CD4-positive, alpha-beta memory T cell (primary cell): ENCODE measurements at regions not wholly inside any gene's neighbourhood (a gene's known extent, or its start where the extent isn't known, plus 50 kb on each side); places are given as distances from the start of the nearest gene placed in this dataset.

ENCODE experiments used
- CTCF ChIA-PET: fragments of 350-600 bp; sonication (Branson Sonifier 250); formaldehyde crosslinking; loops from one replicate; lab custom pipeline; 2021; ENCODE audit warnings: inconsistent platforms; ENCODE audit not compliant: partially characterized antibody; lab: Charles Lee
- POLR2A ChIA-PET: fragments of 350-600 bp; sonication (Branson Sonifier 250); formaldehyde crosslinking; loops from one replicate; lab custom pipeline; 2021; ENCODE audit not compliant: partially characterized antibody; lab: Charles Lee
- DNase-seq, 5 donors: peaks; one replicate each; pipeline versions ENCODE4 v3.0.0 to v3.0.0-alpha.2; 2020 to 2022; ENCODE audit warnings: mixed read lengths in 1 of 5
- H3K27ac ChIP-seq: one replicate; pipeline ENCODE4 v1.7.0; 2013; ENCODE audit warnings: low read depth, low read length
- H3K27me3 ChIP-seq: 2 replicates; pipeline ENCODE4 v1.7.0; 2013; ENCODE audit warnings: mild to moderate bottlenecking, low read length, moderate library complexity; ENCODE audit not compliant: insufficient read depth
- H3K36me3 ChIP-seq: 2 replicates; pipeline ENCODE4 v1.7.0; 2013; ENCODE audit warnings: mild to moderate bottlenecking, low read length, moderate library complexity; ENCODE audit not compliant: insufficient read depth
- H3K4me1 ChIP-seq: 2 replicates; pipeline ENCODE4 v1.7.0; 2013; ENCODE audit warnings: mild to moderate bottlenecking, low read length, moderate library complexity; ENCODE audit not compliant: insufficient read depth
- H3K4me3 ChIP-seq, 2 donors: one replicate each; pipeline ENCODE4 v1.7.0; 2013; ENCODE audit warnings: low read length in 2 of 2, mild to moderate bottlenecking in 1 of 2
- H3K9me3 ChIP-seq, 2 donors: one replicate each; pipeline ENCODE4 v1.7.0; 2013; ENCODE audit warnings: low read length in 2 of 2, control low read depth in 1 of 2; ENCODE audit not compliant: control insufficient read depth in 1 of 2
- H3K27ac Mint-ChIP-seq, 7 donors: one replicate each; pipeline ENCODE4 v1.8.0; 2020 to 2021; ENCODE audit warnings: mixed read lengths in 7 of 7, mild to moderate bottlenecking in 6 of 7, inconsistent platforms in 3 of 7, moderate library complexity in 3 of 7
- H3K27me3 Mint-ChIP-seq, 2 donors: one replicate each; pipeline ENCODE4 v1.8.0; 2020 to 2021; ENCODE audit warnings: mixed read lengths in 2 of 2
- H3K36me3 Mint-ChIP-seq, 2 donors: one replicate each; pipeline ENCODE4 v1.8.0; 2020 to 2021; ENCODE audit warnings: mixed read lengths in 2 of 2, inconsistent platforms in 1 of 2, mild to moderate bottlenecking in 1 of 2
- H3K4me1 Mint-ChIP-seq, 4 donors: one replicate each; pipeline ENCODE4 v1.8.0; 2020 to 2021; ENCODE audit warnings: mixed read lengths in 4 of 4, mild to moderate bottlenecking in 1 of 4
- H3K4me3 Mint-ChIP-seq, 8 donors: one replicate each; pipeline ENCODE4 v1.8.0; 2020 to 2021; ENCODE audit warnings: mixed read lengths in 8 of 8, mild to moderate bottlenecking in 7 of 8, moderate library complexity in 6 of 8, inconsistent platforms in 3 of 8
- H3K9me3 Mint-ChIP-seq, 8 donors: one replicate each; pipeline ENCODE4 v1.8.0; 2020 to 2021; ENCODE audit warnings: mixed read lengths in 8 of 8, mild to moderate bottlenecking in 5 of 8, inconsistent platforms in 3 of 8, moderate library complexity in 1 of 8
- intact Hi-C: fragments of 100-400 bp; cut with micrococcal nuclease; formaldehyde crosslinking; loops from one replicate; pipeline ENCODE4 v1.15.1; 2023

DNA sequence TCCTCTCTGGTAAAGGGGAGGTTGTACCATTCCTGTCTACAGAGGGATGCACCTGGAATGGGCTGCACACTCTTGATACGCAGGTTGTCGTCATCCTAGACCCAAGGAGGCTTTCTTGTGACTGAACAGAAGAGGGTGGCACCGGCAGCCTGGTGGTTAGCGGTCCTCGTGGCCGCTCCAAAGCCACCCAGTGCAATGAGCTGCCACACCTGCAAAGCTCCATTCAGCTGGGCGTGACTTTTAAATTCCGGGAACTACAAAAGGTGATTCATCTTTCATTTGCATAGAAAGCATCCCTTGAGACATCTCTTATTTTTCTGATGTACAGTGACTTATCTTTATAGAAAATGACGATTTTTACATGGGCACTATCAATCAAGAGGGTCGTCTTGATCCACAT is 286.1 kb upstream of the IRX1 start:
- Histone ChIP-seq H3K4me3 (no peak overlapping the region), H3K36me3 (no peaks in the 10 kb centered on the region), H3K9me3 (no peaks in the 10 kb centered on the region), H3K27ac (no peak overlapping the region), H3K27me3 (no peaks in the 10 kb centered on the region), H3K4me1 (no peaks in the 10 kb centered on the region)
- DNase-seq: no peak
- intact Hi-C loops: no loop called here
- ChIA-PET CTCF (no interaction called here), POLR2A (no interaction called here)
- H3K27ac Mint-ChIP-seq: no peak overlapping the region
- no peaks in the 10 kb centered on the region for H3K36me3 Mint-ChIP-seq
- H3K9me3 Mint-ChIP-seq: peaks cover 0 to 15% (median 5%) of the 10 kb centered on the region in 8 donors
- H3K27me3 Mint-ChIP-seq: no peaks in the 10 kb centered on the region
- H3K4me3 Mint-ChIP-seq: no peak overlapping the region
- peaks cover 0 to 4% (median 0%) of the 10 kb centered on the region in 4 donors for H3K4me1 Mint-ChIP-seq

DNA sequence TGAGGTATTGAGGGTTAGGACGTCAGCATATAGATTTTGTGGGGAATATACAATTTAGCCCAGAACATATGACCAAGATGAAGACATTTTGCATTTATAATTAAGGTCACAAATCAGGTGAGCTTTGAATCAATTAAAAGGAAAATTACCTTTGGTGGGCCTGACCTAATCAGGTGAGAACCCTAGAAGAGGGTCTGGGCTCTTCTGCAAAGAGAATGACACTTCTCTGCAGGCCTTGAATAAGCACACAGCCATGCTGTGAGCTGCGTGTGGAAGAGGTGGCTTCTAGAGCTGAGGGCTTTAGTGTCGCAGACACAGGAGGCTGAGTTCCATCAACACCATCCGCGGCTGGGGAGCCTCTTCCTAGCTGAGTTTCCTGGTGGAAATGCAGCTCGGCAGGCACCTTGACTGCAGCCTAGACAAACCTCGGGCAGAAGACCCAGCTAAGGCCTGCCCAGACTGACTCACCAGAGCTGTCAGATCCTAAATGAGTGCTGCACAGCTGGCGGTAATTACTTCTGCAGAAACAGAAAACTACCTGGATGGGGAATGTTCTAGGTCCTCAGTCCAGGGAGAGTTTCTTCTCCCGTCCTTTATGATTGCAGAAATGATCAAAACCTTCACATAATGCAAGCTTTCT is 287.5 kb upstream of the IRX1 start:
- POLR2A ChIA-PET: no interaction called here
- Mint-ChIP-seq H3K4me3 (no peak overlapping the region), H3K9me3 (peaks cover 0 to 10% (median 4%) of the 10 kb centered on the region in 8 donors), H3K27me3 (no peaks in the 10 kb centered on the region), H3K36me3 (no peaks in the 10 kb centered on the region), H3K27ac (no peak overlapping the region), H3K4me1 (peaks cover 0 to 4% (median 0%) of the 10 kb centered on the region in 4 donors)
- no peak overlapping the region for H3K4me3 ChIP-seq
- CTCF ChIA-PET: no interaction called here
- no peak for DNase-seq
- H3K27me3 ChIP-seq: no peaks in the 10 kb centered on the region
- H3K4me1 ChIP-seq: no peaks in the 10 kb centered on the region
- H3K36me3 ChIP-seq: no peaks in the 10 kb centered on the region
- no peak overlapping the region for H3K27ac ChIP-seq
- no peaks in the 10 kb centered on the region for H3K9me3 ChIP-seq
- intact Hi-C loops: no loop called here

DNA sequence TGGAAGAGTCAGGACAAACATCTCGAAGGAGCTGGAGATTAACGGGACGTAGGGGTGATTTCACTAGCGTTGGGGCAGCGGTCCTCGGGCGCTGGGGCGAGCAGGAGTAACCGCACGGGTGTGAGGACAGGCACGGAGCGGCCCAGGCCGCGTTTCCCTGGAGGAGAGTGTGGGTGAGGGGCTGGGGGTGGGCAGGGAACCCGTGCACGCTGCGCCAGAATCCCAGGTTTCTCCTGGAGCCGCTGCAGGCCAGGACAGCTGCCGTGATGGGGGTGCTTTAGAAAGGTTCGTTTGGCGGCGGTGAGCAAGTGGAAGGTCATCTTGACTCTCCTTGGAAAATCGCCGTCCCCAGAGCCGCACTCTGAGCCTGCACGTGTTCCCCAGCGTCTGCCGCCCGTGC is 290.2 kb upstream of the IRX1 start:
- no peak overlapping the region for H3K27ac ChIP-seq
- no peaks in the 10 kb centered on the region for H3K9me3 ChIP-seq
- DNase-seq: no peak
- Mint-ChIP-seq H3K4me3 (no peak overlapping the region), H3K27ac (no peak overlapping the region), H3K4me1 (peaks cover 0 to 4% (median 0%) of the 10 kb centered on the region in 4 donors), H3K36me3 (no peaks in the 10 kb centered on the region), H3K27me3 (no peaks in the 10 kb centered on the region), H3K9me3 (peaks cover 0 to 6% (median 3%) of the 10 kb centered on the region in 8 donors)
- ChIA-PET POLR2A (no interaction called here), CTCF (no interaction called here)
- H3K4me3 ChIP-seq: no peak overlapping the region
- intact Hi-C loops: no loop called here
- no peaks in the 10 kb centered on the region for H3K27me3 ChIP-seq
- no peaks in the 10 kb centered on the region for H3K4me1 ChIP-seq
- no peaks in the 10 kb centered on the region for H3K36me3 ChIP-seq

DNA sequence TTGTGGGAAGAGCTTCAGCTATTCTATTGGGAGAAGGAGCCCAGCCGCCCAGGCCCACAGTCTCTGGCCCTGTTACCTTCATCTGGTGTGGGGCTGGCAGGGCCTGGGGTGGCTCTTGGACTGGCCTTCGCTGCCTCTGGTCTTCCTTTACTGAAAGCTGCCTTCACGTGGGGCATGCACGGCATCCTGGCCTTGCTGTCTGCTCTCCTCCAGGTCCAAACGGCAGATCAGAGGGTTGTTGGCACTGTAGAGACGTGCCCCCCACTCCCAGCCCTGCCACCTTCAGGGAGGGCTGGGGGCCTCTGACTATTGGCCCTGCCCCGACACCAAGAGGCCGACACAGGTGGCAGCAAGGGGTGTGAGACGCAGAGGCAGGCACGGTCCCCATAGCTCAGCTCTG is 291.3 kb upstream of the IRX1 start:
- H3K9me3 Mint-ChIP-seq: peaks cover 0 to 5% (median 2%) of the 10 kb centered on the region in 8 donors
- ChIA-PET POLR2A (no interaction called here), CTCF (no interaction called here)
- H3K27me3 ChIP-seq: no peaks in the 10 kb centered on the region
- H3K9me3 ChIP-seq: no peaks in the 10 kb centered on the region
- no peaks in the 10 kb centered on the region for H3K4me1 ChIP-seq
- no peak overlapping the region for H3K27ac ChIP-seq
- no peaks in the 10 kb centered on the region for H3K27me3 Mint-ChIP-seq
- intact Hi-C loops: no loop called here
- H3K36me3 ChIP-seq: no peaks in the 10 kb centered on the region
- H3K4me3 ChIP-seq: no peak overlapping the region
- no peak overlapping the region for H3K27ac Mint-ChIP-seq
- no peak for DNase-seq
- no peak overlapping the region for H3K4me3 Mint-ChIP-seq
- H3K4me1 Mint-ChIP-seq: peaks cover 0 to 4% (median 0%) of the 10 kb centered on the region in 4 donors
- no peaks in the 10 kb centered on the region for H3K36me3 Mint-ChIP-seq

DNA sequence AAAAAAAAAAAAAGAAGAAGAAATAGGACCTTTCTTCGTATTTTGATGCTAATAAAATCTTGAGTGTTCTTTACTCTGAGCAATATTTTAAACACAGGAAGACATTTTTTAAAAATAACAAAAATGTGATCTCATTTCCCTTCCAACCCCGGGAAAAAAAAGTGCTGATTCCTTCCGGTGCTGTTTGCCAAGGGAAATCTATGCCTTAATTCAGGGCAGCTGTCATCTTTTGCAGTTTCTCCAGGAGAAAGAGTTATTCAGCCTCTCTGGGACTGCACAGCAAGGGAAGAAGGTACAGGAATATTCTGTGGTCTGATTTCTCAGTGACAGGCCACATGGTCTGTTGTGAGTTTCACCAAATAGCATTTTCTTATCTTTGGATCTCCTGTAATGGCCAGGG is 291.9 kb upstream of the IRX1 start:
- Histone ChIP-seq H3K4me1 (no peaks in the 10 kb centered on the region), H3K9me3 (no peaks in the 10 kb centered on the region), H3K4me3 (no peak overlapping the region), H3K27ac (no peak overlapping the region), H3K36me3 (no peaks in the 10 kb centered on the region), H3K27me3 (no peaks in the 10 kb centered on the region)
- CTCF ChIA-PET: no interaction called here
- H3K4me3 Mint-ChIP-seq: no peak overlapping the region
- H3K9me3 Mint-ChIP-seq: peaks cover 0 to 7% (median 2%) of the 10 kb centered on the region in 8 donors
- intact Hi-C loops: no loop called here
- H3K36me3 Mint-ChIP-seq: no peaks in the 10 kb centered on the region
- no peak overlapping the region for H3K27ac Mint-ChIP-seq
- DNase-seq: no peak
- H3K27me3 Mint-ChIP-seq: no peaks in the 10 kb centered on the region
- peaks cover 0 to 4% (median 0%) of the 10 kb centered on the region in 4 donors for H3K4me1 Mint-ChIP-seq
- POLR2A ChIA-PET: no interaction called here

DNA sequence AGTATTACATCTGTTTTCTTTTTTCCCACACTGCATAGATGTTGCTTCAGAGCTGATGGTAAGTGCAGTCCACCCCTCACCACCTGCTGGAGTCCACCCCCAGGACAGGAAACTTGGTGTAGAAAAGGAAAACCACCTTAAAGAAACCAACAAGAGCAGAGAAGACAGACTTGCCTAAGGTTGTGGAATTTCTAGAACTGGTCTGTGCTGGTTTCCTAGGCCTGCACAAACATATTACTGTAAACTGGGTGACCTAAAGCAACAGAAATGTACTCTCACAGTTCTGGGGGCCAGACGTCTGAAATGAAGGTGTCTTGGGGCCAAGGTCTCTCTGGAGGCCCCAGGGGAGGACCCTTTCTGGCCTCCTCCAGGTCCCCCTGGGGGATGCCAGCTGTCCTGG is 293.4 kb upstream of the IRX1 start:
- H3K27me3 ChIP-seq: no peaks in the 10 kb centered on the region
- H3K4me3 ChIP-seq: no peak overlapping the region
- intact Hi-C loops: no loop called here
- peaks cover 0 to 4% (median 0%) of the 10 kb centered on the region in 4 donors for H3K4me1 Mint-ChIP-seq
- POLR2A ChIA-PET: no interaction called here
- H3K36me3 Mint-ChIP-seq: no peaks in the 10 kb centered on the region
- no peaks in the 10 kb centered on the region for H3K36me3 ChIP-seq
- CTCF ChIA-PET: no interaction called here
- H3K27me3 Mint-ChIP-seq: no peaks in the 10 kb centered on the region
- no peak overlapping the region for H3K4me3 Mint-ChIP-seq
- no peak for DNase-seq
- H3K27ac ChIP-seq: no peak overlapping the region
- peaks cover 0 to 4% (median 1%) of the 10 kb centered on the region in 8 donors for H3K9me3 Mint-ChIP-seq
- no peaks in the 10 kb centered on the region for H3K4me1 ChIP-seq
- no peaks in the 10 kb centered on the region for H3K9me3 ChIP-seq
- H3K27ac Mint-ChIP-seq: no peak overlapping the region

DNA sequence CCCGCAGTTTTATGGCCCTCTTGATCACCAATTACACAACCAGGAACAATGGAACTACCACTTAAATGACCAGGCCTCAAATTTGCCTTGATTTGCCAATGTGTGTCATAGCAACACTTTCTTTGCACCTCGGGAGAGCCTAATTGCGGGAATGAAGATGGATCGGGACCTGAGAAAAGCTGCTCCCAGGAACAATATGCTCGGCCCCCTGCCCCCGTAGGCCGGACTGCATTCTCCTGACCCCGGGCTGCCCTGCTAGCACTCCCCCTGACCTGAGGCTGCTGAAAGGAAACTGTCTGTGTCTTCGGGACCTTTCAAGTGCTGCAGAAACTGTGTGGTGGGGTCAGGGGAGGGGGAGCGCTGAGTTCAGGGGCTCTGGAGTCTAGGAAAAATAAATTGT is 294.3 kb upstream of the IRX1 start:
- H3K27ac Mint-ChIP-seq: no peak overlapping the region
- no peak overlapping the region for H3K4me3 Mint-ChIP-seq
- Histone ChIP-seq H3K36me3 (no peaks in the 10 kb centered on the region), H3K4me3 (no peak overlapping the region), H3K27me3 (no peaks in the 10 kb centered on the region), H3K27ac (no peak overlapping the region), H3K4me1 (no peaks in the 10 kb centered on the region), H3K9me3 (no peaks in the 10 kb centered on the region)
- ChIA-PET CTCF (no interaction called here), POLR2A (no interaction called here)
- peaks cover 0 to 4% (median 1%) of the 10 kb centered on the region in 8 donors for H3K9me3 Mint-ChIP-seq
- H3K27me3 Mint-ChIP-seq: no peaks in the 10 kb centered on the region
- intact Hi-C loops: no loop called here
- peaks cover 0 to 4% (median 0%) of the 10 kb centered on the region in 4 donors for H3K4me1 Mint-ChIP-seq
- H3K36me3 Mint-ChIP-seq: no peaks in the 10 kb centered on the region
- no peak for DNase-seq
